Fibroblast of peridontal ligament (primary cell): ENCODE measurements at regions not wholly inside any gene's neighbourhood (a gene's known extent, or its start where the extent isn't known, plus 50 kb on each side); places are given as distances from the start of the nearest gene placed in this dataset.
"Not testable (repeated sequence)": the region's sequence is repeated elsewhere in the genome, so short reads cannot be mapped to it uniquely, and the experiment has no call there.

Source experiments
- DNase-seq: peaks from one replicate; pipeline ENCODE4 v3.0.0-alpha.2; 2010; ENCODE audit errors: extremely low read depth

GRCh38 chr7:114364151-114364550 lies 50.5 kb upstream of the FOXP2 start:
- no peak for DNase-seq

- no peak for DNase-seq
Observed at GRCh38 chr7:114363292-114363691, 51.3 kb upstream of the FOXP2 start.

DNA sequence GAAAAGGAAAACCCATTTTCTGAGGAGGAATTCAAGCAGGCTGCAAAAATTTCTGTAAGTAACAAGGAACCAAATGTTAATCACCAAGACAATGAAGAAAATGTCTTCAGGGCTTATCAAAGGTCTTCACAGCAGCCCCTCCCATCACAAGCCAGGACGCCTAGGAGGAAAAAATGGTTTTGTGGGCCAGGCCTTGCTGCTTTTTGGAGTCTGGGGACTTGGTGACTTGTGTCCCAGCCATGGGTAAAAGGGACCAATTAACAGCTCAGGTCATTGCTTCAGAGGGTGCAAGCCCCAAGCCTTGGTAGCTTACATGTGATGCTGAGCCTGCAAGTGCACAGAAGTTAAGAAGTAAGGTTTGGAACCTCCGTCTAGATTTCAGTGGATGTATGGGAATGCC lies 55.7 kb upstream of the FOXP2 start:
- DNase-seq = no peak

GRCh38 chr7:114356133-114356532 lies 58.5 kb upstream of the FOXP2 start:
- DNase-seq = no peak

DNA sequence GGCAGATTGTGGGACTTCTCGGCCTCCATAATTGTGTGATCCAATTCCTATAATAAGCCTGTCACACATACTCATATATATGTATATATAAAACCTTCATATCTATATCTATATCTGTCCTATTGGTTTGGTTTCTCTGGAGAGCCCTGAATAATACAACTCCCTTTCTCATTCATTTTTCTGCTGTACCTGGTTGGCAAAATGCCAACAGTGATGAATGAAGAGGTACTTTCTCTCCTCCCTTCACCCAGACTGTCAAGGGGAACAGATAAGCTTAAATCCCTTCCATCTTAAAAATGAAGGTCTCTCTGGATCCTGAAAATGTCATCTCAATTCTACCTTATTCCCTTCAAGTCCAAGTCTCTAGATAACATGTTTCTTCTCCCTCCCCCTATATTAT lies 60.3 kb upstream of the FOXP2 start:
- no peak for DNase-seq

DNA sequence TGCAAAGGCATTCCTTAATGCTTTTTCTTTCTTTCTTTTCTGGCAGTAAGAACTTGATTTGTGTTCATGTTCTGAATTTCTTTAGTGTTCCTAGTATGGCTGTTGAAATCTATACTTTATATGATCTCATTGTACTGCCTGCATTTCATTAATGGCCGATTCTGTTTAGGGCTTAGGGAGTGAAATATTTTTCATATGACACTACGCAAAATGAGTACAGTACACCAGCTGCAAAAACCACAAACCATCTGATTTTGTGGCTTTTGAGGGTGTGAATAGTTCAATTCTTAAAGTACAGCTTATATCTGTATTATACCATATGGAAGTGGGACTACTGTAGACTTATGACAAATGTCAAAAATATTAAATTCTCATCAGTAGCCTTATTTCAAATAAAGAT lies 69.1 kb upstream of the FOXP2 start:
- no peak for DNase-seq

GRCh38 chr7:114343949-114344708 lies 70.5 kb upstream of the FOXP2 start:
- DNase-seq = no peak

DNA sequence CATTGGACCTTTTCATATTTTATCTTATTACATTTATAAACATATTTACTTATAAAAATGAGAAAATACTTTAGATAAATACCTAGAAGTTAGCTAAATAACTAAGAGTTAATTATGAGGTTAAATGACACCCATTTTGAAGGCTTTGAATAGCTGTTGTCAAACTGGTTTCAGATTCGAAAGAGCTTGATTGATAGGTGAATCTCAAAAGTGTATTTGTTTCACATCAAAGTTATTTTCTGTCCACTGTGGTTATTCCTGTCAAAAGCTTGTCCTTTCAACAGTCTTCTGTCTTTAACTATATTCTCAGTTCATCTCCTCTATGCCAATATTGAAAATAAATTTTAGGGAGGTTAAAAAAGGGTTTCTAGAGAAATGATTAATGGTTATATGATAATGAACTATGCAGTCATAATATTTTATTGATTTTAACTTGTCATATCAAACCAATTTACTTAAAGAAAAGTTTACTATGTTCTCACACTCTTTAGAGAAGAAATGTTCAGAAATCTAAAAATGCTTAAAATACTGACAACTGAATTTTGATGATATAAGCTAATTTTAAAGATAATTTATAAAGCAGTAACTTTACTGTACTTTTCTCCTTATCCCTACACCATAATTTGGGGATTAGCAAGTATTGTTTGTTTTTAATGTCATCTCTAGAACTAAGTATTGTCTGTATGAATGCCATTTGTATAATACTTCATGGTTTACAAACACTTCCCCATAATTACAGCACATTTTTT lies 72.0 kb upstream of the FOXP2 start:
- DNase-seq = no peak

DNA sequence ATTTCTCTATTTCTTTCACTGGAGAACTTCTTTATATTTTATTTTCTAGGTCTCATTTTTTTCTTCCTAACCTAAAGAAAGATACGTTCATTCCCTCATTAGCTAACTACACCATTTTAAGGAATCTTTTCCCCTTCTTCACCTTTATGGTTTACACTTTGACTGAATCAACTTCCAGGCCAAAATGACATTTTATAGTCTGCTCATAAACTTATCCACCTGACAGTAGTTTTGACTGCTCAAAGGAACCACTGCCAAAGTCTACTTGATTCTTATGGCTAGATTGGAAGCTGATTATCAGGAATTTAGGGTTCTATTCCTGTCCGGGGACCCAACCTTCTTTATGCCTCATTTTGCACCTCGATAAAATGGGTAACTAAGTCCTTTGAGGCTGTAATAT lies 73.0 kb upstream of the FOXP2 start:
- DNase-seq = no peak

DNA sequence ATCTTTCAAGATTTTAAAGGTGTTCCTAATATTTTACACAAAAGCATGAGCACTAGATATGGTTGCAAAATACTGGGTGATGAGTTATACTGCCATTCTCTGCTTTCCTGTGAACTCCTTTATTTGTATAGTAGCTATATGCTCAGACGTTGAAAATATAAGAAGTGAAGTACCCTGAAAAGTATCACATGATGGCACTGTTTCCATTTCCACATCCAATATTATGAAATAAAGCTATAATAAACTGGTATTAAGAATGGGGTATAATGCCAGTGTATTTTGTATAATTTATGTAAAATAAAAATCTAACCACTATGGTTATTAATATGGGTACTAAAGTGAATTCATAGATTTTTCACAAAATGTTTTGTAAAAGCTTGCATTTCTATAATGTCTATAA lies 79.6 kb upstream of the FOXP2 start:
- no peak for DNase-seq

GRCh38 chr7:114329458-114329857 lies 85.2 kb upstream of the FOXP2 start:
- not testable (repeated sequence) for DNase-seq

DNA sequence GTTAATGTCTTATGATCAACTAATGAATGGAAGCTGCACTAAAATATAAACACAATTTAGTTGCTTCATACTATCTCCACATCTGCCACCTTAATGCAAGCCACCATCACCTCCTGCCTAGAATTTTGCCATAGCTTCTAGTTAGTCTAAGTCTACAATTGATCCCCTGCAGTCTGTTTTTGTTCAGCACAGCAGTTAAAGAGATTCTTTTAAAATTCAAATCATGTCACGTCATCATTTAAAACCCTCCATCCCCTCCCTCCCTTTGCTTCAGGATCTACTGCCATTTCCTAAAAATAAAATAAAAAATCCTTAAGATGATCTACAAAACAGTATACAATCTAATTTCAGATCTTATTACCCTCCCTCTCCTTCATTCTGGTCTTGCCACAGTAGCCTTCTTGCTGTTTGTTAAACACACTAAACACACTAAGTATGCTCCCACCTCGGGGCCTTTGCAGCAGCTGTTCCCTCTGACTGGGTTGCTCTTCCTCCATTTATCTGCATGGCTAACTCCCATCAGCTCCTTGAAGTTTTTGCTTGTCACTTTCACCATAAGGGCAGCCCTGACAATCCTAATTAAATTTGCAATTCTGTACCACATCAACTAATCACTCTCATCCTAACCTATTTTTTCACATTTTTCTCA lies 97.0 kb upstream of the FOXP2 start:
- DNase-seq = no peak

DNA sequence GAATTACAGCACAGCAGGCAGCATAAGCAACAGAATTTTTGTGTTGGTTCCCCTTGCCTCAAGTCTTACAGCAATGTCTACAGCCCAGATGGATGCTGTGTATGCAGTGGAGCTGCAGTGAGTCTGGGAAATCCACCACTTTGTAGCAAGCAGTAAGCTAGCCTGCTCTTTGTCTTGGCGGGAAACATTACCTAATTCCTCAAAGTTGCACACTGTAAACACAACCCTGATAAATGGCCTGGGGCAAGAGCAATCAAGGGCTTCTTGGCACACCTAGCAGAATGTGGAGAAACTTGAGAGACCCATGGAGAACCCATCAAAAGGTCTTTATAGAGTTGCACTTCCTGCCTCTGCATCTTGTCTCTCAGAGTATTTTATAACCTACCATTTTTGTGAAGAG lies 102.0 kb upstream of the FOXP2 start:
- no peak for DNase-seq

DNA sequence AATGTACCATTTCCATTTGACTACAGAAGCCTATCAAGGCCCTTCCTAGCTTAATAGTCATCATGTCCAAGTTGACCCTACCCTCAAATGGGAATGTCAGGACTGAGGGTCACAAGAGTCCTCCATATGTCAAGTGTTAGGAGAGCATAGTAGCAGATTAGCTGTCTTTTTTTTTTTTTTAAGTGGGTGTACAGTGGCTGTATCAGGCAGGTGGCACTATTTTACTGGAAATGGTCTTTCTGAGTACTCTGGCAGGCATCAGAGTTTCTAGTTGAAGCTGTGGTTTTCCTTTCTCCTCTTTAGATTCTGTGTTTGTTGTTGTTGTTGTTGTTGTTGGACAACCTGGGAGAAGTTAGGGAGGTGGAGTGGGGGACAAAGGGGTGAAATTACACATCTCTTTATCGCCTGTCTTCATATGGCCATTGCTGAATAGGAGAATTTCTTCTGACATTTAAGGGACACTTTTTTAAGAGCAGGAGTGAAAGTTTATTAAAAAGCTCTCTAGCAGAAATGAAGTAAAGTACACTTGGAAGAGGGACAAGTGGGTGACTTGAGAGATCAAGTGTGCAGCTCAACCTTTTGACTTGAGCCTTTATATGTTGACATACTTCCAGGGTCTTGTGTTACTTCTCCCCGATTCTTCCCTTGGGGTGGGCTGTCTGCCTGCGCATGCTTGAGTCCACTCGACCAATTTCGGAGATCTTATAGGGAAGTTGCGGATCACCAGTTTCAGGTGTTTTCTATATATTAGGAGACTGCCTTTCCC lies 104.1 kb upstream of the FOXP2 start:
- DNase-seq = no peak

DNA sequence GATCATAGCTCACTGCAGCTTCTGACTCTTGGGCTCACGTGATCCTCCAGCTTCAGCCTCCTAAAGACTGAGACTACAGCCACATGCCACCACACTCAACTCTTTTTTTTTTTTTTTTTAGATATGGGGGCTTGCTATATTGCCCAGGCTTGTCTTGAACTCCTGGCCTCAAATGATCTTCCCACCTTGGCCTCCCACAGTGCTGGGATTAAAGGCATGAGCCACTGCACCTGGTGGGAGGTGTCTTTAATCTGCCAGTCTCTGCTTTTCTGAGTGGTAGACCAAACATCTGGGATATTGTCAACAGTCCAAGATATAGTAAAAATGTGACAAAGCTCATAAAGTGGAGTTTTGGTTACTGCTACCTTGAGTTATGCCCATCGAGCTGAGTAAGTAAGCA lies 104.9 kb upstream of the FOXP2 start:
- DNase-seq = no peak

- no peak for DNase-seq
Observed at GRCh38 chr7:114303301-114303700, 111.3 kb upstream of the FOXP2 start.

GRCh38 chr7:114302858-114303257 lies 111.8 kb upstream of the FOXP2 start:
- DNase-seq = no peak

DNA sequence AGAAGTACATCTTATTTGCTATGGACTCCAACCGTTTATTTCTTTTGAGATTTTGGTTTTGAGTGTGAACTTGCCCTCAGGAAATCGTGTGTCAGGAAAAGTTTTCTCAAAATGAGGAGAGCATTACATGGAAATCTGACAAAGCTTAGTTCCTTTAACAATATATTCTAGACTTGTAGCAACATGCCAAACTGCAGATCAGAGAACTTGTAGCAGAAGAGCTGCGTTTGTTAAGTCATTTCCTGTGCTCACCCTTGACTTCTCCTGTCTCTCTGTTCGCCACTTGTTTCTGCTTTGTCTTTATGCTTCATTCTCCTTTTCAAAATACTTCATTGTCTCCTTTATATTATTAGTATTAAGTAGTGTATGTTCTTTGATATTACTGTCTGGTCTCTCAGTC lies 116.6 kb upstream of the FOXP2 start:
- no peak for DNase-seq

- no peak for DNase-seq
Observed at GRCh38 chr7:114297121-114297520, 117.5 kb upstream of the FOXP2 start.

- no peak for DNase-seq
Observed at GRCh38 chr7:114295522-114295921, 119.1 kb upstream of the FOXP2 start.

- no peak for DNase-seq
Observed at GRCh38 chr7:114294036-114294435, 120.6 kb upstream of the FOXP2 start.

- DNase-seq = no peak
Observed at GRCh38 chr7:114293289-114294012, 121.2 kb upstream of the FOXP2 start.
